NB4 (cell line): ENCODE measurements at regions not wholly inside any gene's neighbourhood (a gene's known extent, or its start where the extent isn't known, plus 50 kb on each side); places are given as distances from the start of the nearest gene placed in this dataset.

Source experiments
- TF ChIP-seq, protein P1 (sequence below): IDR thresholded peaks from 2 replicates; pipeline ENCODE4 v1.6.1; 2011; ENCODE audit warnings: low read depth, low read length
- TF ChIP-seq, protein P2 (sequence below): IDR thresholded peaks from one replicate; pipeline ENCODE4 v1.5.1; 2012; ENCODE audit warnings: low read depth, low read length

DNA sequence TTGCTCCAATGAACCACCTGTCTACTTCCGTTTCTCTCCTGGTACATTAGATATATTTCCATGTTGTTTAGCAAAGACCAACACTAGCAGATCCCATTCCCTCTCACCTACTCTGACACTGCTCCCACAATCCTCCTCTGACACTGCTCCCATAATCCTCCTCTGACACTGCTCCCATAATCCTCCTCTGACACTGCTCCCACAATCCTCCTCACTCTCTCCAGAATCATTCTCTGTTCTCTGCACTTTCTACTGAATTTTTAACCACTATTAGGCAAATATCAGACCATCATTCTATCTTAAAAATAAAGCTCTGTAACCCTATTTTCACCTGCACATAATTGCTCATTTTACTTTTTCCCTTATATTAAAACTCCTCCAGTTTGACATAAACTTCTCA lies 578.5 kb upstream of the PCDH20 start:
- TF ChIP-seq, protein P1, sequence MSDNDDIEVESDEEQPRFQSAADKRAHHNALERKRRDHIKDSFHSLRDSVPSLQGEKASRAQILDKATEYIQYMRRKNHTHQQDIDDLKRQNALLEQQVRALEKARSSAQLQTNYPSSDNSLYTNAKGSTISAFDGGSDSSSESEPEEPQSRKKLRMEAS = no peak
- TF ChIP-seq, protein P2, sequence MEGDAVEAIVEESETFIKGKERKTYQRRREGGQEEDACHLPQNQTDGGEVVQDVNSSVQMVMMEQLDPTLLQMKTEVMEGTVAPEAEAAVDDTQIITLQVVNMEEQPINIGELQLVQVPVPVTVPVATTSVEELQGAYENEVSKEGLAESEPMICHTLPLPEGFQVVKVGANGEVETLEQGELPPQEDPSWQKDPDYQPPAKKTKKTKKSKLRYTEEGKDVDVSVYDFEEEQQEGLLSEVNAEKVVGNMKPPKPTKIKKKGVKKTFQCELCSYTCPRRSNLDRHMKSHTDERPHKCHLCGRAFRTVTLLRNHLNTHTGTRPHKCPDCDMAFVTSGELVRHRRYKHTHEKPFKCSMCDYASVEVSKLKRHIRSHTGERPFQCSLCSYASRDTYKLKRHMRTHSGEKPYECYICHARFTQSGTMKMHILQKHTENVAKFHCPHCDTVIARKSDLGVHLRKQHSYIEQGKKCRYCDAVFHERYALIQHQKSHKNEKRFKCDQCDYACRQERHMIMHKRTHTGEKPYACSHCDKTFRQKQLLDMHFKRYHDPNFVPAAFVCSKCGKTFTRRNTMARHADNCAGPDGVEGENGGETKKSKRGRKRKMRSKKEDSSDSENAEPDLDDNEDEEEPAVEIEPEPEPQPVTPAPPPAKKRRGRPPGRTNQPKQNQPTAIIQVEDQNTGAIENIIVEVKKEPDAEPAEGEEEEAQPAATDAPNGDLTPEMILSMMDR = no peak
